C4-2B (cell line): ENCODE measurements at regions not wholly inside any gene's neighbourhood (a gene's known extent, or its start where the extent isn't known, plus 50 kb on each side); places are given as distances from the start of the nearest gene placed in this dataset.

Source experiments
- ZFX ChIP-seq: fragments of 450-650 bp; IDR thresholded peaks from 2 replicates; pipeline ENCODE4 v1.6.1; 2017
- TF ChIP-seq, protein P1 (sequence below): fragments of 450-650 bp; conservative IDR thresholded peaks from 2 replicates; pipeline ENCODE4 v1.5.1; 2017; ENCODE audit warnings: mild to moderate bottlenecking

DNA sequence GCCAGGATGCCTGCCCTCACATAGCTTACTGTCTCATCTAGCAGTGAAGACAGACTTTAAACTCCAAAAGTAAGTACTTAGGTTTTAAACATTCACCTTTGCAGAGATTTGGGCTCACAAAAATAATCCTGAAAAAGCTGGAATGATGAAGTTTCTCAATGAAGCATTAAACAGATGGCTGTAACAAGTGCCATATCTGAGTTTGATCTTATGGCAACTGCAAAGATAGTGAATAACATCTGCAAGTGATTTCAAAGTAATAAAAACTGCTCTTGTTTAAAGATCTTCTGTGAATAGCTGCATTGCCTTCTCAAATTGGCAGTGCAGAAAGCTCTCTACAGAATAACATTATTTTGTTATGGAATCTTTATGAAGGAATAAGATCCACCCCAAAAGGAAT, 271.2 kb upstream of the SMIM31 start:
- TF ChIP-seq ZFX: no peak
- TF ChIP-seq, protein P1, sequence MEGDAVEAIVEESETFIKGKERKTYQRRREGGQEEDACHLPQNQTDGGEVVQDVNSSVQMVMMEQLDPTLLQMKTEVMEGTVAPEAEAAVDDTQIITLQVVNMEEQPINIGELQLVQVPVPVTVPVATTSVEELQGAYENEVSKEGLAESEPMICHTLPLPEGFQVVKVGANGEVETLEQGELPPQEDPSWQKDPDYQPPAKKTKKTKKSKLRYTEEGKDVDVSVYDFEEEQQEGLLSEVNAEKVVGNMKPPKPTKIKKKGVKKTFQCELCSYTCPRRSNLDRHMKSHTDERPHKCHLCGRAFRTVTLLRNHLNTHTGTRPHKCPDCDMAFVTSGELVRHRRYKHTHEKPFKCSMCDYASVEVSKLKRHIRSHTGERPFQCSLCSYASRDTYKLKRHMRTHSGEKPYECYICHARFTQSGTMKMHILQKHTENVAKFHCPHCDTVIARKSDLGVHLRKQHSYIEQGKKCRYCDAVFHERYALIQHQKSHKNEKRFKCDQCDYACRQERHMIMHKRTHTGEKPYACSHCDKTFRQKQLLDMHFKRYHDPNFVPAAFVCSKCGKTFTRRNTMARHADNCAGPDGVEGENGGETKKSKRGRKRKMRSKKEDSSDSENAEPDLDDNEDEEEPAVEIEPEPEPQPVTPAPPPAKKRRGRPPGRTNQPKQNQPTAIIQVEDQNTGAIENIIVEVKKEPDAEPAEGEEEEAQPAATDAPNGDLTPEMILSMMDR: no peak
